ENCODE measurements at regions not wholly inside any gene's neighbourhood (a gene's known extent, or its start where the extent isn't known, plus 50 kb on each side); places are given as distances from the start of the nearest gene placed in this dataset.

DNA sequence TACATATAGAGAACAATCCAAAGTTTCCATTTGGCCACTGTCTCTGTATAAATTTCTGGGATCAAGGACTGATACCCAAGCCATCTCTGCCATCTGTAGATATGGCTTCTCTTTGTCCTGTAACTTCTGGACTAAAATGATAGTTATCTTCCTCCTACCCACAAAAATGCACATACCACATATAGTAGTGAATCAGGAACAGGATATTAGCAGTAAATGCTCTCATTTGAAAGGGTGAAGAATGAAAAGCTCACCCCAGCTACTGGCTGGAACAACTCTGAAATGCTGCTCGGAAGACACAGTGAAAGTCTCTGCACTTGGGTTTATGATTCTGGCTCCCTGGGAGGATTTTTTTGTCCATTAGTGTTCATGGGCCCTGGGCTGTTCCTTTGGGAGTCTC, 856.4 kb upstream of the LRRC4C start:
- TF ChIP-seq CTCF (IDR thresholded peaks at IDR 0.05) (no peak), POLR2AphosphoS5 (IDR thresholded peaks at IDR 0.05; ENCODE audit: low read depth, low read length) (no peak), SIN3A (IDR thresholded peaks at IDR 0.05; ENCODE audit: borderline replicate concordance, insufficient read depth, low read depth, low read length) (no peak), REST (IDR thresholded peaks at IDR 0.05; ENCODE audit: insufficient read depth in 1 of 2, low read depth in 2 of 2, low read length in 1 of 2) (no peak)

Measured in Panc1 (cell line).